Lower leg skin (tissue), 3 donors: ENCODE measurements at regions not wholly inside any gene's neighbourhood (a gene's known extent, or its start where the extent isn't known, plus 50 kb on each side); places are given as distances from the start of the nearest gene placed in this dataset.

ENCODE experiments used
- CTCF ChIP-seq, 3 donors: fragments of 450-650 bp; IDR thresholded peaks; one replicate each; pipeline ENCODE4 v1.5.1; 2016; ENCODE audit warnings: antibody characterized with exemption in 3 of 3, mild to moderate bottlenecking in 3 of 3, moderate library complexity in 2 of 3
- POLR2A ChIP-seq, 2 donors: fragments of 450-650 bp; IDR thresholded peaks; one replicate each; pipeline ENCODE4 v1.6.1; 2016 to 2017; ENCODE audit warnings: antibody characterized with exemption in 2 of 2, mild to moderate bottlenecking in 1 of 2, moderate library complexity in 1 of 2

- TF ChIP-seq POLR2A (IDR thresholded peaks at IDR 0.05) (no peak), CTCF (IDR thresholded peaks at IDR 0.05) (no peak)
These were observed 79.9 kb upstream of the PCDH18 start for GRCh38 chr4:137611998-137612700.
